Lower leg skin (tissue), 3 donors: ENCODE measurements at regions not wholly inside any gene's neighbourhood (a gene's known extent, or its start where the extent isn't known, plus 50 kb on each side); places are given as distances from the start of the nearest gene placed in this dataset.

Experiments
- CTCF ChIP-seq, 3 donors: fragments of 450-650 bp; IDR thresholded peaks; one replicate each; pipeline ENCODE4 v1.5.1; 2016; ENCODE audit warnings: antibody characterized with exemption in 3 of 3, mild to moderate bottlenecking in 3 of 3, moderate library complexity in 2 of 3
- POLR2A ChIP-seq, 2 donors: fragments of 450-650 bp; IDR thresholded peaks; one replicate each; pipeline ENCODE4 v1.6.1; 2016 to 2017; ENCODE audit warnings: antibody characterized with exemption in 2 of 2, mild to moderate bottlenecking in 1 of 2, moderate library complexity in 1 of 2

GRCh38 chr6:76862936-76863335, 600.4 kb downstream of the HTR1B start:
- TF ChIP-seq CTCF (IDR thresholded peaks at IDR 0.05) = no peak
- TF ChIP-seq POLR2A (IDR thresholded peaks at IDR 0.05) = no peak
